GM19035 (cell line): ENCODE measurements at regions not wholly inside any gene's neighbourhood (a gene's known extent, or its start where the extent isn't known, plus 50 kb on each side); places are given as distances from the start of the nearest gene placed in this dataset.
"Not testable (repeated sequence)": the region's sequence is repeated elsewhere in the genome, so short reads cannot be mapped to it uniquely, and the experiment has no call there.

Experiments used
- ATAC-seq: cut with Tn5 transposase; IDR thresholded peaks from one replicate; pipeline ENCODE4 v1.9.1; 2021; ENCODE audit not compliant: unreplicated experiment

DNA sequence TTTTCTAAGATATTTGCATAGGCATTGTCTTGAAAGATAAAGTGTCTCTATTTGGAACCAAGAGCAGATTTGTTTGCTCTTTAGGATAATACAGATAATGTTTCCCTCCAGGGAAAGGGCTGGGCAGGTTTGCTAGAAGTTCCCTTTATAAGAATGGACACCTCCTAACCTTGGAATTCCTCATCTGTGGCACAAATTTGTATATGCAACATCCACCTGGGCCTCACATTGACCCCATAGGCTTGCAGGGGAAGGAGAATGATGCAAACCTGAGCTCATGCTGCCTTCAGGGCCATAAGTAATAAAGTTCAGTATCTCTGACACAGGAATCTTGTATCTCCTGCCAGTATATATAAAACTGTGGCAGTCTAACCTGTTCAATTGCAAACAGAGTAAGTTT is 508.4 kb upstream of the MIR17HG start:
- no peak for ATAC-seq

DNA sequence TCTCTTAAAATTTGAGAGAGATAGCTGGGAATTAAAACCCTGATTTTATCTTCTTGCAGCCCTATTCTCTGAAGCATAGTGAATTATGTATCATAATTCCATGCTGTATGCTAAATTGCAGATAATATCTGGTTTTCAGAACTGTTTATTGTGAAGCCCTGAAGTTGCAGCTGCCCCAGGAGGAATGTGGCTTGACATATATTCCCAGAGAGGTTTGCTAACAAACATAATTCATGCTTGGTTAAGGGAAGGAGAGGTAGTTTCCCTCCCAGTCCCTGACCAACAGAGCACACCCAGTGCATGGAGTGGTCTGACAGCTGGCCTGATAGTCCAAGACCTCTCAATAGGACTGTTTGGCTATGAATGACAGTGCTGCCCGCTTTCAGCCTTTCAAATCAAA is 500.6 kb upstream of the MIR17HG start:
- no peak for ATAC-seq

DNA sequence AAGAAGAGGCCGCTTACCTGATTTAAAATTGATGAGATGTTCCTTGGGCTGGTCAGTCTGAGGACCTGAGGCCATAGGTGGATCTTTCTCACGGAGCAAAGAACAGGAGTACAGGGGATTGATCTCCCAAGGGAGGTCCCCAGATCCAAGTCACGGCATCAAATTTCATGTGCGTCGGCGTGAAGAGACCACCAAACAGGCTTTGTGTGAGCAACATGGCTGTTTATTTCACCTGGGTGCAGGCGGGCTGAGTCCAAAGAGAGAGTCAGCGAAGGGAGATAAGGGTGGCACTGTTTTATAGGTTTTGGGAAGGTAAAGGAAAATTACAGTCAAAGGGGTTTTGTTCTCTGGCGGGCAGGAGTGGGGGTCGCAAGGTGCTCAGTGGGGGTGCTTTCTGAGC is 493.8 kb upstream of the MIR17HG start:
- ATAC-seq: not testable (repeated sequence)

DNA sequence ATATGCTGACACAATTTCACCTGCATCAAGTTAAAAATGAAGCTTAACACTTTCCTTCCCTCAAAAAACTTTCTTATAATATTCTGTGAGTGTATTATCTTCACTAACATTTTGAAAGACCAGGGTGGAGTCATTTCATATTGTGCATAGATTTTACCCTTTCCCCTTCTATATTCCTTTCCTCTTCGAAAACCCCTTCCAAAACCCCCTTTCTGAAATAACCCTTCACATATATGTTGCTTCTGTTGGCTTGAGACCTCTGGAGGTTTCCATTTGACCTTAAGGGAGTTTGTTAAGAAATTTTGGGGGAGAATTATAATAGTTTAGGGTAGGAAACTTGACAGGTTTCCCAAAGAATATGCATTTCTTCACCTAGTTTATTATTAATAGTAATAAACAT is 489.6 kb upstream of the MIR17HG start:
- no peak for ATAC-seq

DNA sequence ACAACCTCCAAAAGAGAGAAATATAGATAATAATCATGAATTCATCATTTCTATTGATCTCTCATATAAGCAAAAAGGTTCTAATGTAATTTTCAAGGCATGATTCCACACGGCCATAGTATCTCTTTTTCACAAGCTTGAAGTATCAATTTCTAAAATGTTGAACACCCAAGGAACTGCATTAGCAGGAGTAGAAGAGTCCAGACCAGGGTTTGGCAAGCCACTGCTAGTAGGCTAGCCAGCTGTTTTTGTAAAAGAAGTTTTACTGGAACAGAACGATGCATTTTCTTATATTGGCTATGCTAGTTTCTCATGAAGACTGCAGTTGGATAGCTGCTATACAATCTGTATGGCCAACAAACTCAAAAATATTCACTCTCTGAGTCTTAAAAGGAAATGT is 481.5 kb upstream of the MIR17HG start:
- ATAC-seq: no peak

DNA sequence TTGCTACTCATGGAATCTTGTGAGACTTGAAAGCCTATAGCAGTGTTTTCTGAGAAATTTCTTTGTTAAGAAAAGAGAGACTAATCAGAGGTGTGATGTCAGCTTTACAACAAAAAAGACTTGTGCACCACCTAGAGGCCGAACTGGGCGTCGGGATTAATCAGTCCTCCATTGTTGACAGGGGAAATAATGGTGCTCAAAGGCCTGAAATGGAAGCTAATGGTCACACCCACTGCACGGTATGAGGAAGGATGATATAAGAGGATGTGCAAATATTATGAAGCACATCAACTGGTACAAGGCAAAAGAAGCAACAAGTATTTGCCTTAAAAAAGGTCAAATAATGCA is 480.2 kb upstream of the MIR17HG start:
- peak; percentile 98 for ATAC-seq

DNA sequence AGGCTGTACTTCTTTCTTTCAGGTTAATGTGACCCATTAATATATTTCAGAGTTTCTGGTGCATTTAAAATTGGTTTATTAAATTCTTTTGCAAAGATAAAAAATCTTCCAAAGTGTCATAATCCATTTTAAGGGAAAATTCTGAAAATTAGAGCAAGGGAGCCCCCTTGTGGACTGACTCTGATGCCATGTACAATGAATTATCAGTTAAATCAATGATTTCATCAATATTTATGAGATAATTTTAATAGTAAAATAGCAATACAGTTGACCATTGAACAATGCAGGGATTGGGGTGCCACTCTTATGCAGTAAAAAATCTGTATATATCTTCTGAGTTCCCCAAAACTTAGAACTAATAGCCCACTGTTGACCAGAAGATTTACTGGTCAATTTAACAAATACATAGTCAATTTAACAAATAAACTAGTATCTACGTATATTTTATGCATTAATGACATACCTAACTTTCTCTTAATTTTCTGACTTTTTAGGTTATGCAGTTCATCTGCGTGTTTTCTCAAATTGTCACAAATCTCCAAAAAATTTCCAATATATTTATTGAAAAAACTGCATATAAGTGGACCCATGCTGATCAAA is 479.1 kb upstream of the MIR17HG start:
- no peak for ATAC-seq

DNA sequence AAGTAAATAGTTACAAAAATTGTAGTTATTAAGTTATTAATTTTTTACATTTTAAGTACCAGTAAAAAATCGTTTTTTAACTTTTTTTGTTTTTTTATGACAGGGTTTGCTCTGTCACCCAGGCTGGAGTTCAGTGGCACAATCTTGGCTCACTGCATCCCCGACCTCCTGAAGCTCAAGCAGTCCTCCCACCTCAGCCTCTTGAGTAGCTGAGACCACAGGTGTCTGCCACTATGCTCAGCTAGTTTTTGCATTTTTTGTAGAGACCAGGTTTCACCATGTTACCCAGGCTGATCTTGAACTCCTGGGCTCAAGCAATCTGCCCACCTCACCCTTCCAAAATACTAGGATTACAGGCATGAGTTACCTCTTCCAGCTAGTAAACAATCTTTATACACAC is 477.9 kb upstream of the MIR17HG start:
- no peak for ATAC-seq

DNA sequence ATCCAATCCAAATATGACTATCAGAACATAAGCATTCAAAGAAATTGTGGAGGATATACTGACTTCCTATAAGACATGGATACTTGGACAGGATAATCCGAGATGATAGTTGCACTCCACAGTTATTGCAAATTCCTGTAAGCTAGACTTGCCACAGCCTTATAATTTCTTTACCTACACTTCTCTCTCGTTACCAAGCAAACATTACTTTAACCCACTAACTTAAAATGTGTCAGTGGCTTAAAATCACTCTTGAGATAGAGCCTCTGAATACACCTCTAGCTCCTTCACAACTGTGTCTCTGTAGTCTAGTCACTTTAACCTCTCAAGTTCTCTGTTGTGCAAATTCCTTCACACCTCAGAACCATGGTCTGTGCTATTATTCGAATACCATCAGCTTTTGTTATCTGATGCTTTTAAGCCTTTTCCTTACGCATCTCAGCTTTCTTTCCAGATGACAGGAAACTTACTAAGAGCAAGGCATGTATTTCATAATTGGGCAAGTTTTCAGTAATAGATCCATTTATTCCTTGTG is 474.9 kb upstream of the MIR17HG start:
- no peak for ATAC-seq

DNA sequence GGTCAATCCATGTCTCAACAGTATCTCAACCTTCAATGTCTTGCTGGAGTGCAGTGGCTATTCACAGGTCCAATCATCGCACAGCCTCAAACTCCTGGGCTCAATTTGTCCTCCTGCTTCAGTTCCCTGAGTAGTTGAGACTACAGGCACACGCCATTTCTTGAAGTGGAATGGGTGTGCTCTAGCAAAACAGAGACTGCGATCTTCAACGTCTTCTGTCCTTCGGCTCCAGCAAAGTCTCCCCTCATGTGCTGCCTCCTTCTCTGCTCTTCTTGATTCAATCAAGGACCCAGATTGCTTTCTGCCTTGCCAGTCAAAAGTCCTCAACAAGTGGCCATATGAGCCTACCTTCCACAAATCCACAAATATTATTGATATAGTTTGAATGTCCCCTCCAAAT is 466.7 kb upstream of the MIR17HG start:
- ATAC-seq: no peak

DNA sequence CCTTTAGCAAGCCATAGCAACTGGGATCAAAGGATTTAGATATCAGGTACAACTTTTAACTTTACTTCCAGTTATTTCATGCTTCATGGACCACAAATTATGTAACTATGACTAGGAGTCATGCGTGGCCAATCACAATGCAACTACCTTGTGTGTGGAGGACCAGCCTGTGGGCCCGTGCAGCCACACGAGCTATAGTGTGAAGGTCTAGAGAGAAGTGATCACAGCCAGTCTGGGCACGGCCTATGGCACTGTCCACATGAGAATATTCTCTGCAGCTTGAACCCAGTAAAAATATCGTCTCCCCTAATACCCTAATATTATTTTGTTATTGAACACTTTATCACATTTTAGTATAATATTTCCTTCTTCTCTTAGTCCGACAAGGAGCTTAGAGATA is 464.9 kb upstream of the MIR17HG start:
- no peak for ATAC-seq

DNA sequence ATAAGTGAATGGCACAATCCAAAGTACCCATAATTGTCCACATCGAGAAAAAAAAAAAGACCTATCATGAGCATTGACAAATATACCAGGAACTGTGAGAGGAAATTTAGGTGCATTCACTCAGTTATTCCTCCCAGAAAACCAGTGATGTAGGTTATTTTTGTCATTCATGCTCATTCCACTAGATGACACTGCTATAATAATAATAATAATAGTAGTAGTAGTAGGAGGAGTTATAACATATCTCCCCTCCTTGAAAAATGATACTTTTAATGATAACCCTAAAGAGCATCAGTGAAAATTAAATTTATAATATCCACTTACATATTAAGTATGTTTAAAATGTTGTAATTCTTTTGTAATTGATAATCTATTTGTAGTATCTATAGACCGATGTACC is 463.9 kb upstream of the MIR17HG start:
- no peak for ATAC-seq

DNA sequence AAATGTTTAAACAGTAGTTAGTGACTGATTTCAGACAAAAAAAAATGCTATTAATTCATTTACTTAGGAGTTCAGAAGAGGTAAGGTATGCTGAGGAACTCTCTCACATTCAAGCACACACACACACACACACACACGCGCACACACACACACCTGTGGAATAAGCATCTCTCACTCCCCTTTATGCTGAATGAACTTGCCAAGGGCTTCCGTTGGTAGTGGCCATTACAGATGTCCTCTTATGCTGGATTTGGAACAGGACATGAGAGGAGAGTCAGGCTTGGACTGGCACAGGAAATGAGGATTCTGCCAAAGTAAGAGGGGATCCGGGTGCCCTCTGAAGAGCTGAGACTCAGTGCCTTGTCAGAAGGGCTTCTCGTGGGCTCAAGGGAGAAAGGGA is 463.4 kb upstream of the MIR17HG start:
- ATAC-seq: no peak

DNA sequence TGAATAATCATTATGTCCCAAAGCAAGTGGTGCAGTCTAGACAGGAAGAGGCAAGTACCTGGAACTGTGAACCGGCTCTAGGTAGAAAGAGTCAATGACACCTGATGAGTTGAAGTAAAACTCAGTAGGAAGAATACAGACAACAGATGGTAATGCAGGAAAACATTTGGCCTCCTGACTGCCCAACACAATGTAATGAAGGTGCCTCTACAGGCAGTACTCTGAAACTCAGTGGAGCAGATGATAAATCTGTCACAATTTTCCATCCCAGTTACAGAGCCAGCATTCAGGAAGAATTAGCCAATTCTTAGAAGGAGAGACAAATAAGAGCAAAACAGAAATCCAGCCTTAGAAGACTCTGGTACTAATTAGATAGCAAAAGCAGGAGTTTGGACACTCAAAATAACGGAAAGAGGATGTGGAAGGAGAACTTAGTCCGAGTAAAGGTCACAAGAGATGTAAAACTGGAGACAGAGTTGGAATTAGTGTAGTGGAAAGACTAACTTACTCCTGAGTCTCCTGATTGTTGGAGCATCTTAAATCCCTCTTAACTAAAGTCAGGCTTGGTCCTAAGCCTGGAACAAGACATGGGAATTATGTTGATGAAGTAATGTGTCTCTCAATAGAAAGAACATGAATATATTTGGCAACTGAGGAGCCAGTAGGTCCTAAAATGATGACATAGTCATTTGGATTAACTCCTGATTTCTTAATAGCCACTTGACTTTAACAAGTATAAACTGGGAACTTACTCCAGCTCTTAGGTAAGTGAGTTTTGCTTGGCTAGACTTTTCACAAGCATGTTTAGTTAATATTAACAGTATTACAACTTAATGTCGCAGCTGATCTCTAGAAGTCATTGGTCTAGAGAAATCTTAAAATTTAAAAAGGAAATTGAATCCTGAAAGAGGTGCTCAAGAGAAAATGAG is 457.3 kb upstream of the MIR17HG start:
- no peak for ATAC-seq

DNA sequence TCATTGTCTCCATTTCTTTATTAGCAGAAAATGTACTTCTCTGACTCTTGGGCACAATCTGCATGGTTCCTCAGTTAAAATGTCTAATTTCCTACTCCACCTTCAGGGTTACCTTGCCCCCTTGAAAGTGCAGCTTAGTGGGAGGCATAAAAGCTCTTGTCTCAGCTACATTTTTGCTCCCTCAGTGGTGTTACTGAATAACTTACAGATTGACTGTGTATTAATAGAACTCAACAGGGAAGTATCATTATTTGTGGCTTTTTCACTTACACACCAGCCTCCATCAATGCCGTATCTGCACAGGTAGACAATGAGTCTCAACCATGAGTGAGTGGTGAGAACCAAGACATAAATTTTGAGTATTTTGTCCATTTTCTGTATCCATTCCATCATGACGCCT is 456.2 kb upstream of the MIR17HG start:
- ATAC-seq: no peak

DNA sequence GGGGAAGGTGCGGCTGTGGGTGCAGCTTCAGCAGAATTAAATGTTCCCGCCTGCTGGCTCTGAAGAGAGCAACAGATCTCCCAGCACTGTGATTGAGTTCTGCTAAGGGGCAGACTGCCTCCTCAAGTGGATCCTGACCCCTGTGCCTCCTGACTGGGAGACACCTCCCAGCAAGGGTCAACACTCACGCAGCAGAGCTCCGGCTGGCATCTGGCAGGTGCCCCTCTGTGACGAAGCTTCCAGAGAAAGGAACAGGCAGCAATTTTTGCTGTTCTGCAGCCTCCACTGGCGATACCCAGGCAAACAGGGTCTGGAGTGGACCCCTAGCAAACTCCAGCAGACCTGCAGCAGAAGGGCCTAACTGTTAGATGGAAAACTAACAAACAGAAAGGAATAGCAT is 454.3 kb upstream of the MIR17HG start:
- not testable (repeated sequence) for ATAC-seq

DNA sequence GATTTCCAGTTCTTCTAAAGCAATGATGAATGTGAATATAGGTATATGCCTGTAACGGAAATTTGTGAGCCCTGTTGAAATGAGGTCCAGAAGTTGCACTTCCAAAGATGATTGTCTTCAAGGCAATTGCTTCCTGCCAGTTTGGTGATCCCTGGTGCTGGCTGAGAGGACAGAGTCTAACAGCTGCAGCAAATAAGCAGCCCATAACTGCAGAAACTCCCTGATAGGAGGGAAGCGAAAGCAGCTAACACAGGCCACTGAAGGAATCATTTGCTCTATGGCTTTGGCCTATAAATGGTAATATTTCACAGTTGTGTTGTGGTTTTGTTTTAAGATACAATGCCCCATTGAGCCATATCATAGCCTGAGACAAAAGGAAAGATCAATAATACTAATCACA is 451.5 kb upstream of the MIR17HG start:
- ATAC-seq: no peak

DNA sequence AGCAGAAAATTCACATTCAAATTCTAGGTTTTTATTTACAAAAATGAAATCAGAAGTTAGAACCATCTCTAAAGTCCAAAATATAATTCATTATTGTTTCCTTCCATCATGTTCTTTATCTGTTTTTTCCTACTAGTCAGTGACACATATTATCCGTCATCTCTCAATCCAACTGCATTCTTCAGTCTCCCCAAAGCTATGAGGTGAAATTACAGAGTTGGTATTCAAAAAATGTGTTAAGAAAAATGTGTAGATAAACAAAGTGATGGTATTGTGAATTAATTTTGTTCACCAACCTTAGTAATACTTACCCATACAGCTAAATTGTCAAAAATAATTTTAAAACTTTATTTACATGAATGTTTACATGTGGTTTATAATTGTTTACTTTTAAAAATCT is 448.7 kb upstream of the MIR17HG start:
- ATAC-seq: no peak

DNA sequence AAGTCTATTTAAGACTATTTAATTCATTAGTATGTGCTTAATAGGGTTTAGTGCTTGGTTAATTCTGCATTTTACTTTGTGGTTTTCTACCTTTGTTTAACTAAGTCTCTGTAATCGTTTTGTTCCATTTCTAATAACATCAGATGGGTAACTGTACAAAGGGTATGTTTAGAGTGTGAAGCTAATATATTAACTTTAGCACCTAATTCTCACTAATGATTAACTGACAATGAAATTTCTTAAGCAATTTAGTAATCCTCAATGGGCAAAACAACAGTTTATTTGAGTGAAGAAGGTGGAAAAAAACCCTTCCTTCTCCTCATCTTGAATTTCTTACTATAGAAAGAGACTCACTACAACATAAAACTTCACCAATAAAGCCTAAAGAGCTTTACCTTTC is 448.1 kb upstream of the MIR17HG start:
- no peak for ATAC-seq

DNA sequence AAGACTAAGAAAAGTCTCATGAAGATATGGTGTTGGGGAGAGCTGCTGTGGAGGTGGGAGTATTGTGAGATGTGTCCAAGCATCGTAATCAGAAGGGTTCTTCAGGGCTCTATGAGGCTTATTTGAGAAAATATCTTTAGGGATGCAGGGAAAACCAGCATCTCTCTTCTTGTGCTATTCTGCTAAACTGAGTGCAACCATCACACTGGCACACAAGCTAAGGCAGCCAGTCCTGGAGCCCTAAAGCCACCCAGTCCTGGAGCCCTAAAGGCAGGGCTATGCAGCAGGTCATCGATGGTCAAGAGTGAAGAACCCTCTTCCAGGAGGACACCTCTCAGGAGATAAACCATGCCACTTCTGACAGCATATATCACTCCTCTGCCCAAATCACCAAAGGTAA is 445.2 kb upstream of the MIR17HG start:
- ATAC-seq: no peak

DNA sequence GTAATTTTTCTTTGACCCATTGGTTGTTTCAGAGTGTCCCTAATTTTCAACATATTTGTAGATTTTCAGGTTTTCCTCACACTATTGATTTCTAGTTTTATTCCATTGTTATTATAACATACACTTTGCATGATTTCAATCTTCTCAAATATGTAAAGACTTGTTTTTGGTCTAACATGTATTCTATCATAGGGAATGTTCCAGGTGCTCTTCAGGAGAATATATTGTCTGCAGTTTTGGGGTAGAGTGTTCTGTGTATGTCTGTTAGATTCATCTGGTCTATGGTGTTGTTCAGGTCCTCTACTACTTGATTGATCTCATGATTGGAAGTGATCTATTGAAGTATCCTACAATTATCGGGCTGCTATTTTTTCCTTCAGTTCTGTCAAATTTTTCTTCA is 440.9 kb upstream of the MIR17HG start:
- no peak for ATAC-seq

DNA sequence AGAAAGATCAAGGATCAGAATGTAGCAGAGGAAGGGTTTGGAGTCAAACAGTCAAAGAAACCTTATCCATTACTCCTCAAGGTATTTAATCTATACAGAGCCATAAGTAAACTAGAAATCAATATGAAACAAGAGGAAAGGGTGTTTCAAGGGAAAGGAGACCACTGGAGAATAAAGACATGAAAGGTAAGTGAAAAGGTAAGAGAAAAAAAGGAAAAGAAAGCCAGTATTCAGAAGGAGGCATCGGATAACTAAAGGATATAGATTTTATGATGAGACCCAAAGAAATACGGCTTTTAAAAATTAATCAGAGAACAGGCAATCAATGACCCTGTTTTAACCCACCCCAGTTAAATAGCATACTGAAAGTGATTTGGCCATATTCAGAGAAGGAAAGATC is 438.7 kb upstream of the MIR17HG start:
- no peak for ATAC-seq
